KG1 (cell line): ENCODE measurements at regions not wholly inside any gene's neighbourhood (a gene's known extent, or its start where the extent isn't known, plus 50 kb on each side); places are given as distances from the start of the nearest gene placed in this dataset.

Experiments used
- DNase-seq: peaks from one replicate; lab custom pipeline; 2025; lab: John Stamatoyannopoulos, UW

- DNase-seq = no peak
Measured at GRCh38 chr15:46315434-46315833, 680.6 kb downstream of the SQOR start.

GRCh38 chr15:46316024-46316423 lies 681.2 kb downstream of the SQOR start:
- no peak for DNase-seq

GRCh38 chr15:46317029-46317428 lies 682.2 kb downstream of the SQOR start:
- no peak for DNase-seq

GRCh38 chr15:46322753-46323152 lies 687.9 kb downstream of the SQOR start:
- DNase-seq = no peak

GRCh38 chr15:46326173-46326572 lies 691.3 kb downstream of the SQOR start:
- DNase-seq = no peak

GRCh38 chr15:46328821-46329220 lies 694.0 kb downstream of the SQOR start:
- DNase-seq = no peak

- DNase-seq = no peak
Measured at GRCh38 chr15:46329876-46330275, 695.0 kb downstream of the SQOR start.

GRCh38 chr15:46331546-46331945 lies 696.7 kb downstream of the SQOR start:
- no peak for DNase-seq

- DNase-seq = no peak
Measured at GRCh38 chr15:46343196-46343935, 708.5 kb downstream of the SQOR start.

- DNase-seq = no peak
Measured at GRCh38 chr15:46344115-46344724, 709.4 kb downstream of the SQOR start.

- no peak for DNase-seq
Measured at GRCh38 chr15:46344915-46345314, 710.1 kb downstream of the SQOR start.

- DNase-seq = no peak
Measured at GRCh38 chr15:46354443-46354842, 719.6 kb downstream of the SQOR start.

GRCh38 chr15:46365572-46365971 lies 730.7 kb downstream of the SQOR start:
- DNase-seq = no peak

- no peak for DNase-seq
Measured at GRCh38 chr15:46366360-46367007, 731.7 kb downstream of the SQOR start.

- DNase-seq = no peak
Measured at GRCh38 chr15:46383978-46384377, 749.1 kb downstream of the SQOR start.

GRCh38 chr15:46386356-46386755 lies 751.5 kb downstream of the SQOR start:
- no peak for DNase-seq

GRCh38 chr15:46389739-46390138 lies 754.9 kb downstream of the SQOR start:
- DNase-seq = no peak

- DNase-seq = no peak
Measured at GRCh38 chr15:46394463-46394862, 759.6 kb downstream of the SQOR start.

GRCh38 chr15:46408312-46408711 lies 773.5 kb downstream of the SQOR start:
- no peak for DNase-seq

- no peak for DNase-seq
Measured at GRCh38 chr15:46409841-46410301, 775.0 kb downstream of the SQOR start.

GRCh38 chr15:46410705-46411104 lies 775.9 kb downstream of the SQOR start:
- DNase-seq = no peak

GRCh38 chr15:46411900-46412299 lies 777.1 kb downstream of the SQOR start:
- no peak for DNase-seq

- no peak for DNase-seq
Measured at GRCh38 chr15:46413799-46414198, 779.0 kb downstream of the SQOR start.
